ENCODE measurements at regions not wholly inside any gene's neighbourhood (a gene's known extent, or its start where the extent isn't known, plus 50 kb on each side); places are given as distances from the start of the nearest gene placed in this dataset.
"Not testable (repeated sequence)": the region's sequence is repeated elsewhere in the genome, so short reads cannot be mapped to it uniquely, and the experiment has no call there.

GRCh38 chr4:159748834-159749444, 646.1 kb downstream of the RAPGEF2 start:
- DNase-seq = no peak

GRCh38 chr4:159757499-159757898, 654.6 kb downstream of the RAPGEF2 start:
- DNase-seq = no peak

- DNase-seq = no peak
Measured at GRCh38 chr4:159758061-159758460, 655.2 kb downstream of the RAPGEF2 start.

- DNase-seq = no peak
Measured at GRCh38 chr4:159762672-159763071, 659.8 kb downstream of the RAPGEF2 start.

DNA sequence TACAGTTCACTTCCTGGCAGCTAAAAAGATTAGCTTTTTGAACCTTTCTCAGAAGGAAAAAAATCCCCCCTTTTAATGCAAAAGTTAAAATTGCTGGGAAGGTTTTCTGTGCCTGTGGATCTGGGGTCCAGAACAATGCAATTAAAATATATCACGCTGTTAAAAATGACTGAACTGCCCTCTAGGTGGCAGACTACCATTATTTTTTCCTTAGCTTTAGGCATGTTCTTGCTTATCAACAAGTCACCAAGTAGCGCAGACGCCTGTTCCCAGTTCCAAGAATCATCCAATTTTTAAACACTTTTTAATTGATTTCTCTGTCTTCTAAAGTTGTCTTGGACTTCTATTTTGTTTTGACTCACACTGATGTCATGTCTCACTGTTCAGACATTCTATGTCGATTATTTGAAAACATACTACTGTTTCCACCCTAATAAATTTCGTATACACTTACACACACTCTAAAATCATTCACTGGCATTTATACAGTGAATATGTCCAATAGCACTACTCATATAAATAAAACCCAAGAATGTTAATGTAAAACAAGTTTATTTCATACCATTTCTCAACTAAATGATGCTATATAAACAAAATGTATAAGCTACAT, 661.6 kb downstream of the RAPGEF2 start:
- DNase-seq = peak; percentile 90

- no peak for DNase-seq
Measured at GRCh38 chr4:159765382-159765781, 662.5 kb downstream of the RAPGEF2 start.

- DNase-seq = no peak
Measured at GRCh38 chr4:159766241-159766640, 663.4 kb downstream of the RAPGEF2 start.

GRCh38 chr4:159767406-159767805, 664.5 kb downstream of the RAPGEF2 start:
- DNase-seq = no peak

- DNase-seq = no peak
Measured at GRCh38 chr4:159768016-159768415, 665.1 kb downstream of the RAPGEF2 start.

DNA sequence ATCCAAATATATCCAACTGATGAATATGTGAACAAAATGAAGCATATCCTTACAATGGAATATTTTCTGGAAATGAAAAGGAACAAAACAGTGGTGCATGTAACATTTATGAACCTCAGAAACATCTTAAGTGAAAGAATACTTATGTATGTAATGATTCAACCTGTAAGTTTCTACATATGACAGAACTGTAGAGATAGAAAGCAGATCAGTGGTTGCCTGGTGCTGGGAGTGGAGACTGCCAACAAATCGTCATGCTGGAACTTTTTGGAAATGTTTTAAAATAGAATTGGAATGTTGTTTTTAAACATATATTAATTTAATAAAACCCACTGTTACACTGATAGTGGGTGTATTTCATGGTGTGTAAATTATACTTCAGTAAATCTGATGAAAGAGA, 667.5 kb downstream of the RAPGEF2 start:
- DNase-seq = no peak

GRCh38 chr4:159770969-159771368, 668.1 kb downstream of the RAPGEF2 start:
- no peak for DNase-seq

GRCh38 chr4:159776961-159777360, 674.1 kb downstream of the RAPGEF2 start:
- DNase-seq = peak; percentile 14

DNA sequence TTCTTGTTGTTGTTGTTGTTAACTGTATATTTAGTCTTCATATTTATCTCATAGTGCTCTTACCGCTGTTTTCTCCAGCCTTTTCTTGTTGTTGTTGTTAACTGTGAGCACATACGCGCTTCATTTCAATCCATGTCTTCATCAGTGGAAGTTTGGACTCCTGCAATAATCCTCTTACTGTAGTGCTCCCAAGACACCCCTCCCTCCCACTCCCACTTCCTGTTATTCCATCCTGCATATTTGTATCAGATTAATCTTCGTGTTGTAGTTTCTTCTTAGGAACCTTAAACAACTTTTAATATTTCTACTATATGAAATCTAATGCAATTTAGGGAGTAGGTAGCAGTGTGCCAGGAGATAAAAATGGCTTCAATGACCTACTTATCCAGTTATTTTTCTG, 674.8 kb downstream of the RAPGEF2 start:
- DNase-seq = no peak

DNA sequence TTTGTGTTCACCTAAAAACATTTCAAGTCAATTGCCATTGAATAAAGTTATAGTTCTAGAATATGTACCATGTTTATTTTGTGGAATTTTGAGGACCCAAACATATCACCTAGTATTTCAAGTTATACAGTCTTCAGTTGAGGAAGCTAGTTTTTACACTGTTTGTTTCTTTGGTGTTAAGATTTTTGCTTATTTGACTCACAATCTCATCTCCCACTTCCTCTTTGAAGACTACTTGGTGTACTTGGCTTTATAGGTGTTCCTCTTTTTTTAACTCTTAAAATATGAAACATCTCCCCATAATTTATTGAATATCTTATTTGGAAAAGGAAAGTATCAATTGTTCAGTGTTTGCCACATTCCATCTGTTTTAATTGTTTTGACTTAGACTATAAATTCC, 675.4 kb downstream of the RAPGEF2 start:
- DNase-seq = no peak

DNA sequence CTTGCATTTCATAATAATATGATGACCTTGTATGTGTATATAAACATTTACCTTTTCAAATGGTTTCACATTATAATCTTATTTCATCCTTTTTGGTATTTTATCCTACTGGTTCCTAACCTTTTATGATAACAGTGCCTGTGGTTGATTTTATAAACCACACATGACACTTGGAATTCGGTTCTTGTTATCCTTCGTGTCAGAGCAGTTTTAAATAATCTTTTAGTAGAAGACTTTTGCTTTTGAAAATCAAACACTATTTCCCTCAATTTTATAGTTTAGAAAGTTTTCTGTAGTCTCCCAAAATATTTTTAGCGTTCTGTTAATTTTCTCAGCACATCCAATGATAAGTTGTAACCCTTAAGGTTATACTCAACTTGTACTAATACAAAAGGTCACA, 676.8 kb downstream of the RAPGEF2 start:
- no peak for DNase-seq

DNA sequence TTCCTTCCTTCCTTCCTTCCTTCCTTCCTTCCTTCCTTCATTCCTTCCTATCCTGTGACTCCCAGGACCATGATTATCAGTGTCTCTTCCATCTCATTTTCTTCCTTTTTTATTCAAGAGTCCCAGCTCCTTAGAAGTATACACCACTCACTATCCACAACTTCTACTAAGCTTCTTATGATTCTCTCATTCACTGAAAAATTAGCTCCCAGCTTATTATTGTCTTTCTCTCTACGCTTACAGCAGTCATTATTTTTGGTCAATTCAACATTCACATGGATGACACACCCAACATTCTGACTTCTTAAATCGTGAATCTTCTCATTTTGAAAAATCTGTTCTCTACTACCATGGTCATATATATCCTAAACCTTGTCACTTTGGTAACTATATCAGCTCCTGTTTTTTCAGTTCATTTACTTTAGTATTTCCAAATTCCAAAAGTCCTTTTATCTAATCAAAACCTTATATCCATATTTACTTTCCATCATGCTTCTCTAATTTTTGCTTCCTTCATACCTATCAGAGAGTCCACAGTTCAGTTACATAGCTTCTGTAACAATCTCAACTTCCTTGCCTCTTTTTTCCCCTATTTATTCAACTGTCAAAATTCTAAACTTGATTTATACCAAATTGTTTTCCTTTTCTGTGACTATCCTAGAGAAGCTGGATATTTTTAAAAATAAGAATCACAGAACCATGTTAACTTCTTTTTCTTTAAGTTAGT, 677.5 kb downstream of the RAPGEF2 start:
- DNase-seq = no peak

- no peak for DNase-seq
Measured at GRCh38 chr4:159787901-159788300, 685.0 kb downstream of the RAPGEF2 start.

DNA sequence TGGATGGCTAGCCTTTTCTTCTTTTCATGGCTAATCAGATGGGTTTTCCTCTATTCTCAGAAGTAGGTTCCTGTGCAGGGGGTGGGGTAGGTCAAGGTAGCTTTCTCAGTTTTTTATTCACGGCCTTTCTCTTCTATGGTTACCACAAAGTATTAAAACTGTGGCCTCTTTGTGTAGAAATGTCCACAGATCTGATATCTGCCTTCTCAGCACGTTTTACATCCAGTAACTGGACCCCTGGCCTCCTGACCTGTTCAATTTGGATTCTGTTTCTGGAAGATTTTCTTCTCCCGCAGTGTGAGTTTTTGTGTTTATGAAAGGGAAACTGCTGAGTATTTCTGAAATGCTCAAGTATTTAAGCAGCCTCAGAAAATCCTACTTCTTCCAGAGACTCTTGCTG, 688.5 kb downstream of the RAPGEF2 start:
- no peak for DNase-seq

DNA sequence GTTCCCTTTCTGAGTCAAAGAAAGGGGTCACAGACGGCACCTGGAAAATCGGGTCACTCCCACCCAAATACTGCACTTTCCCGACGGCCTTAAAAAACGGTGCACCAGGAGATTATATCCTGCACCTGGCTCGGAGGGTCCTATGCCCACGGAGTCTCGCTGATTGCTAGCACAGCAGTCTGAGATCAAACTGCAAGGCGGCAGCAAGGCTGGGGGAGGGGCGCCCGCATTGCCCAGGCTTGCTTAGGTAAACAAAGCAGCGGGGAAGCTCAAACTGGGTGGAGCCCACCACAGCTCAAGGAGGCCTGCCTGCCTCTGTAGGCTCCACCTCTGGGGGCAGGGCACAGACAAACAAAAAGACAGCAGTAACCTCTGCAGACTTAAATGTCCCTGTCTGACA, 701.7 kb downstream of the RAPGEF2 start:
- DNase-seq = not testable (repeated sequence)

GRCh38 chr4:159823743-159824142, 720.9 kb downstream of the RAPGEF2 start:
- no peak for DNase-seq

- no peak for DNase-seq
Measured at GRCh38 chr4:159828687-159829086, 725.8 kb downstream of the RAPGEF2 start.

DNA sequence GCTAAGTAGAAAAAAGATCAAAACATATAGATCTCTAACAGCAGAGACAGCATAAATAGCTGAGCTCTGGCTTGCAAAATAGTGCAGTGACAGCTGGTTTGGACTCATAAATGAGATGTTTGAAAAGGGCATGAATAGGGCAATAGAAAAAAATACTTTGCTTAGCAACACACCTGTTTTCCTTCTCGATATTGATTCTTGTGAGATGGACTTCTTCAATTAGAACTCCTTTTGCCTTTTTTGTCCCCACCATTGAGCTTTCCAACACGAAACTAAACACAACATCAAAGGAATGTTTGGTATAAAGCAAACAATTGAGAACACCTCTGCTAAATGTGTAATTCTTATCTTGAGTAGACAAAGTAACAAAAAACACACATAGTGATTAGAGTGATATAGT, 726.3 kb downstream of the RAPGEF2 start:
- DNase-seq = no peak

DNA sequence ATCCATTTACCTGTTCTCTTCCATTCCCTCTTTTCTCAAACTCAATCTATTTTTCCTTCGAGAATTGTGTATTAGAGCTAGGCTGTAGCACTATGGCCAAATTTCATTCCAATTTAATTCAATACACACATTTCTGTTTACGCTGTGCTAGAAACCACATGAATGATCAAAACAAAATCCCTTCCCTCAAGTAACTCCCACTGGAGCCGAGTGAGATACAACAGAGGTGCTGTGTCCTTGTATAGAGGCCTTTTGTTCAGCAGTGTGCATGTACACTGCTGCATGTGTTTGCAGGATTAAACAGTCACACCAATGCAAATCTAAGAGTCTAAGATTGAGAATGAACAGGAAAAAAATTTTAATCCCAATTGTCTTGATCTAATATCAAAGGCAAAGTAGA, 734.2 kb downstream of the RAPGEF2 start:
- DNase-seq = no peak

GRCh38 chr4:159855731-159856130, 752.9 kb downstream of the RAPGEF2 start:
- DNase-seq = no peak

Measured in eye (tissue), 1 donor.